K562 (cell line): ENCODE measurements at regions not wholly inside any gene's neighbourhood (a gene's known extent, or its start where the extent isn't known, plus 50 kb on each side); places are given as distances from the start of the nearest gene placed in this dataset.
A peak's percentile ranks its signal among the peaks of the same experiment; 100 is the strongest.

Experiments
- ATAC-seq: fragments of 200-7000 bp; cut with Tn5 transposase; 3 replicates; pipeline ENCODE4 v1.9.1; 2020; ENCODE audit warnings: moderate library complexity
- BruUV-seq: library from RNA; stranded (reverse); fragments of 400-500 nt; replicated peaks from 2 replicates; lab custom pipeline; 2021; lab: Mats Ljungman, UMichigan
- CTCF ChIA-PET: fragments of 300-600 bp; formaldehyde crosslinking; extraction: SDS; loops from one replicate; lab custom pipeline; 2021; ENCODE audit warnings: low intra/inter-chr PET ratio; lab: Yijun Ruan, JAX
- POLR2A ChIA-PET: fragments of 300-600, 350-650 bp; sonication (Branson Sonifier 250); formaldehyde crosslinking; extraction: SDS; loops from one replicate; lab custom pipeline; 2021; ENCODE audit warnings: antibody characterized with exemption, inconsistent platforms; lab: Yijun Ruan, JAX
- DNase-seq, 4 experiments: peaks; one replicate each; pipeline versions ENCODE4 v3.0.0 to v3.0.0-alpha.2; 2011 to 2018; ENCODE audit warnings: low spot score in 3 of 4, mixed read lengths in 3 of 4; ENCODE audit errors: extremely low read depth in 1 of 4
- FAIRE-seq: peaks from 2 replicates; lab custom pipeline; 2011; peaks lifted over from hg19 to GRCh38; lab: Jason Lieb, UNC
- H2AFZ ChIP-seq: 2 replicates; pipeline ENCODE4 v1.6.0; 2011; ENCODE audit warnings: low read depth, low read length, control low read depth, inconsistent platforms
- H3K27ac ChIP-seq: fragments of 200-600 bp; 3 replicates; pipeline ENCODE4 v1.8.0; 2011; ENCODE audit warnings: low read depth, mild to moderate bottlenecking, control low read depth, inconsistent platforms, low read length, moderate library complexity, mixed read lengths; ENCODE audit errors: extremely low read depth
- H3K27me3 ChIP-seq, 2 experiments: fragments of 300-600 bp in 1 of 2; 2 replicates in 1 of 2; 3 replicates in 1 of 2; pipeline versions ENCODE4 v1.6.0 to v1.8.0; 2011; ENCODE audit warnings: inconsistent platforms in 2 of 2, low read length in 2 of 2, mild to moderate bottlenecking in 1 of 2, mixed read lengths in 1 of 2, moderate library complexity in 1 of 2; ENCODE audit not compliant: control insufficient read depth in 2 of 2, insufficient read depth in 2 of 2
- H3K36me3 ChIP-seq: fragments of 300-600 bp; 3 replicates; pipeline ENCODE4 v1.8.0; 2011; ENCODE audit warnings: mild to moderate bottlenecking, low read length, inconsistent platforms; ENCODE audit not compliant: control insufficient read depth, insufficient read depth
- H3K4me1 ChIP-seq, 2 experiments: fragments of 200-600 bp in 1 of 2; replicated peaks in 1 of 2; 2 replicates in 1 of 2; 3 replicates in 1 of 2; pipeline versions ENCODE4 v1.5.1 to v1.8.0; 2011; ENCODE audit warnings: inconsistent platforms in 2 of 2, low read length in 2 of 2, mild to moderate bottlenecking in 1 of 2, mixed read lengths in 1 of 2, moderate library complexity in 1 of 2; ENCODE audit not compliant: control insufficient read depth in 2 of 2, insufficient read depth in 2 of 2
- H3K4me2 ChIP-seq: 2 replicates; pipeline ENCODE4 v1.6.1; 2011; ENCODE audit warnings: low read length, control low read depth, inconsistent platforms, mixed read lengths; ENCODE audit not compliant: insufficient read depth
- H3K4me3 ChIP-seq: fragments of 200-600 bp; sonication (generic), shearing (Covaris generic); 2 replicates; pipeline ENCODE4 v1.5.1; 2016; ENCODE audit warnings: control low read depth, inconsistent platforms
- H3K79me2 ChIP-seq: fragments of 200-600 bp; 3 replicates; pipeline ENCODE4 v1.8.0; 2011; ENCODE audit warnings: low read length, inconsistent platforms; ENCODE audit not compliant: control insufficient read depth, insufficient read depth
- H3K9ac ChIP-seq, 2 experiments: 2 replicates each; pipeline versions ENCODE4 v1.6.0 to v1.6.1; 2011; ENCODE audit warnings: low read depth in 2 of 2, low read length in 2 of 2, control low read depth in 1 of 2, inconsistent platforms in 1 of 2, mild to moderate bottlenecking in 1 of 2, mixed read lengths in 1 of 2; ENCODE audit not compliant: insufficient read depth in 1 of 2
- H3K9me1 ChIP-seq: one replicate; pipeline ENCODE4 v1.6.0; 2011; ENCODE audit warnings: inconsistent platforms, mild to moderate bottlenecking, low read length, moderate library complexity; ENCODE audit not compliant: control insufficient read depth, insufficient read depth
- H3K9me3 ChIP-seq: replicated peaks from 2 replicates; pipeline ENCODE4 v1.5.1; 2011; ENCODE audit warnings: low read depth, low read length, inconsistent platforms; ENCODE audit not compliant: control insufficient read depth, insufficient read depth
- H4K20me1 ChIP-seq: replicated peaks from 2 replicates; pipeline ENCODE4 v1.6.1; 2011; ENCODE audit warnings: low read length, inconsistent platforms, mixed read lengths; ENCODE audit not compliant: control insufficient read depth, insufficient read depth
- ATF2 ChIP-seq: sonication (generic); formaldehyde crosslinking; IDR thresholded peaks from 2 replicates; pipeline ENCODE4 v1.8.1; 2022; ENCODE audit warnings: missing genetic modification reagents
- DMBX1 ChIP-seq: fragments of 250-450 bp; sonication (Bioruptor Pico); IDR thresholded peaks from 2 replicates; pipeline ENCODE4 v1.8.0; 2022; ENCODE audit warnings: inconsistent platforms, mild to moderate bottlenecking, moderate library complexity, borderline replicate concordance
- HMBOX1 ChIP-seq: sonication (generic); IDR thresholded peaks from 2 replicates; pipeline ENCODE4 v1.6.1; 2016
- POU5F1 ChIP-seq: fragments of 150-350 bp; IDR thresholded peaks from 2 replicates; pipeline ENCODE4 v1.6.1; 2014; ENCODE audit warnings: borderline replicate concordance, low read length, low read depth, mild to moderate bottlenecking; ENCODE audit not compliant: partially characterized antibody
- ZBTB17 ChIP-seq: fragments of 450-650 bp; formaldehyde crosslinking; IDR thresholded peaks from 2 replicates; pipeline ENCODE4 v1.4.0; 2020; ENCODE audit warnings: mild to moderate bottlenecking
- ZNF133 ChIP-seq: fragments of 250-450 bp; sonication (Bioruptor Pico); IDR thresholded peaks from 2 replicates; pipeline ENCODE4 v1.4.0; 2020; ENCODE audit warnings: mild to moderate bottlenecking
- ZNF75A ChIP-seq: fragments of 450-650 bp; formaldehyde crosslinking; IDR thresholded peaks from 2 replicates; pipeline ENCODE4 v1.4.0; 2020; ENCODE audit warnings: mild to moderate bottlenecking
- WGBS: fragments of 100-300 bp; shearing (Covaris generic); methylation state at CpG from one replicate; pipeline ENCODE4 v1.1.6; 2016; ENCODE audit warnings: low coverage, mixed read lengths; ENCODE audit not compliant: insufficient coverage; ENCODE audit errors: missing lambda C conversion rate; 5-methylcytosine and 5-hydroxymethylcytosine counted together
- in situ Hi-C: fragments of 300-500 bp; cut with MboI; formaldehyde crosslinking; loops from 4 replicates; pipeline ENCODE4 v1.15.0; 2018; ENCODE audit warnings: inconsistent platforms, mixed read lengths
- intact Hi-C: fragments of 100-400 bp; cut with micrococcal nuclease; formaldehyde crosslinking; loops from 2 replicates; pipeline ENCODE4 v1.14.2; 2022
- TF ChIP-seq, protein P1 (sequence below): sonication (generic); formaldehyde crosslinking; IDR thresholded peaks from 2 replicates; pipeline ENCODE4 v1.8.0; 2023; ENCODE audit warnings: mild to moderate bottlenecking, missing genetic modification reagents

GRCh38 chr21:35406635-35407034 lies 357.5 kb upstream of the RUNX1 start:
- Histone ChIP-seq H3K27me3 (no peaks in the 10 kb centered on the region; a peak in 2 of 5 replicates), H3K9ac (no peak overlapping the region), H3K9me3 (no peaks in the 10 kb centered on the region), H3K27ac (no peak overlapping the region), H3K36me3 (no peaks in the 10 kb centered on the region), H3K9me1 (no peaks in the 10 kb centered on the region), H3K4me2 (no peak overlapping the region), H3K79me2 (no peaks in the 10 kb centered on the region), H4K20me1 (no peaks in the 10 kb centered on the region), H3K4me3 (no peak overlapping the region), H3K4me1 (peaks cover 0 to 3% of the 10 kb centered on the region in 2 experiments; a peak in 3 of 5 replicates), H2AFZ (peak overlapping the region; percentile 46; the same call in 1 of the 2 replicates)
- FAIRE-seq (no peak), ATAC-seq (no peak), DNase-seq (no peak)
- 18% methylated on average over 6 of the region's 6 CpGs for WGBS
- BruUV-seq = no TSS peak
- ChIA-PET POLR2A (interaction anchor here (1.0 kb wide), 1 partner anchor 11 kb away, joined by 3 read pairs; no protein-coding TSS in a partner anchor), CTCF (no interaction called here)
- intact Hi-C loops = no loop called here
- no peak for TF ChIP-seq DMBX1
- no peak for TF ChIP-seq ATF2 (CRISPR knock-in tag)
- no peak for TF ChIP-seq ZNF75A (CRISPR knock-in tag)
- TF ChIP-seq, protein P1, sequence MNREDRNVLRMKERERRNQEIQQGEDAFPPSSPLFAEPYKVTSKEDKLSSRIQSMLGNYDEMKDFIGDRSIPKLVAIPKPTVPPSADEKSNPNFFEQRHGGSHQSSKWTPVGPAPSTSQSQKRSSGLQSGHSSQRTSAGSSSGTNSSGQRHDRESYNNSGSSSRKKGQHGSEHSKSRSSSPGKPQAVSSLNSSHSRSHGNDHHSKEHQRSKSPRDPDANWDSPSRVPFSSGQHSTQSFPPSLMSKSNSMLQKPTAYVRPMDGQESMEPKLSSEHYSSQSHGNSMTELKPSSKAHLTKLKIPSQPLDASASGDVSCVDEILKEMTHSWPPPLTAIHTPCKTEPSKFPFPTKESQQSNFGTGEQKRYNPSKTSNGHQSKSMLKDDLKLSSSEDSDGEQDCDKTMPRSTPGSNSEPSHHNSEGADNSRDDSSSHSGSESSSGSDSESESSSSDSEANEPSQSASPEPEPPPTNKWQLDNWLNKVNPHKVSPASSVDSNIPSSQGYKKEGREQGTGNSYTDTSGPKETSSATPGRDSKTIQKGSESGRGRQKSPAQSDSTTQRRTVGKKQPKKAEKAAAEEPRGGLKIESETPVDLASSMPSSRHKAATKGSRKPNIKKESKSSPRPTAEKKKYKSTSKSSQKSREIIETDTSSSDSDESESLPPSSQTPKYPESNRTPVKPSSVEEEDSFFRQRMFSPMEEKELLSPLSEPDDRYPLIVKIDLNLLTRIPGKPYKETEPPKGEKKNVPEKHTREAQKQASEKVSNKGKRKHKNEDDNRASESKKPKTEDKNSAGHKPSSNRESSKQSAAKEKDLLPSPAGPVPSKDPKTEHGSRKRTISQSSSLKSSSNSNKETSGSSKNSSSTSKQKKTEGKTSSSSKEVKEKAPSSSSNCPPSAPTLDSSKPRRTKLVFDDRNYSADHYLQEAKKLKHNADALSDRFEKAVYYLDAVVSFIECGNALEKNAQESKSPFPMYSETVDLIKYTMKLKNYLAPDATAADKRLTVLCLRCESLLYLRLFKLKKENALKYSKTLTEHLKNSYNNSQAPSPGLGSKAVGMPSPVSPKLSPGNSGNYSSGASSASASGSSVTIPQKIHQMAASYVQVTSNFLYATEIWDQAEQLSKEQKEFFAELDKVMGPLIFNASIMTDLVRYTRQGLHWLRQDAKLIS = no peak
- TF ChIP-seq ZNF133 (CRISPR knock-in tag) = no peak
- no peak for TF ChIP-seq POU5F1
- peak; percentile 72 for TF ChIP-seq HMBOX1
- no peak for TF ChIP-seq ZBTB17 (CRISPR knock-in tag)
- in situ Hi-C loops = loop anchor here (10.0 kb wide), 1 partner anchor 662 kb away; no protein-coding TSS in a partner anchor
